IPS DF 19.7 (cell line): ENCODE measurements at regions not wholly inside any gene's neighbourhood (a gene's known extent, or its start where the extent isn't known, plus 50 kb on each side); places are given as distances from the start of the nearest gene placed in this dataset.
"Not testable (repeated sequence)": the region's sequence is repeated elsewhere in the genome, so short reads cannot be mapped to it uniquely, and the experiment has no call there.

Experiments used
- DNase-seq: peaks from one replicate; pipeline ENCODE4 v3.0.0-alpha.2; 2013; ENCODE audit warnings: low read depth, low spot score

DNA sequence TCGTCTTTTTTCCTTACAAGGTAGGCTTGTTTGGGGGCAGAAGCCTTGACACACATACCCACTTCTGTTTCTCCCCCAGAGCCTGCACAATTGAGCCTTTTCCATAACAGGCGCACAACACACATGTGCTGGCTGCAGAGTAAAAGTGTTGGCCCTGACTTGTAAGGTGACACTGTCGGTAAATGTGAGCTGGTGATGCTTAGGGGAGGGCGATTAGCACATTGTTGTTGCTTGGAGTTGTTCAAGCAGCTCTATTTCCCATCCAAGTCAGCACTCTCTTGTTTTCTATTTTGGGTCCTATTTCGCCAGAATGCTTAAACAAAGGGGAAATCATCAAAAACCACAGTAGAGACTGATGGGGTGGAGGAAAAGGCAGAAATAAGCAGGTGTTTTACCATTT, 51.9 kb upstream of the PTPRJ start:
- DNase-seq: no peak

DNA sequence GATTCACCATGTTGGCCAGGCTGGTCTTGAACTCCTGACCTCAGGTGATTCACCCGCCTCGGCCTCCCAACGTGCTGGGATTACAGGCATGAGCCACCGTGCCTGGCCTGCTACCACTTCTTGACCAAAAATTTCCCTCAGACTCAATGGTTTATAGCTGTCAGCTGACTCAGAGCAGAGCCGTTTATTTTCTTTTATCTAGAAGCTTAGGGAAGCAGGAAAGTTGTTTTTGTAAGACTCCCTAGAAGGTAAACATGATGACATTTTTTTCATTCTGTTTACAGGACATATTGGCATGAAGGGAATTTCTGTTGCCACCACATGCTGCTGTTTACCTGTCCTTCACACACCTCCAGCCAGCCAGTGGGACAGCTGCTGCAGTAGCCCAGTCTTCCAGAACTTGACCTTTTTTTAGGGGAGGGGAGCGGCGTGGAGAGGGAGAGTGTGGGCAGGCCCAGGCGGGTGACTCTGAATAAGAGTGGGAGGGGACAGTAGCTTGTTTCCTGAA, 56.1 kb upstream of the PTPRJ start:
- no peak for DNase-seq

DNA sequence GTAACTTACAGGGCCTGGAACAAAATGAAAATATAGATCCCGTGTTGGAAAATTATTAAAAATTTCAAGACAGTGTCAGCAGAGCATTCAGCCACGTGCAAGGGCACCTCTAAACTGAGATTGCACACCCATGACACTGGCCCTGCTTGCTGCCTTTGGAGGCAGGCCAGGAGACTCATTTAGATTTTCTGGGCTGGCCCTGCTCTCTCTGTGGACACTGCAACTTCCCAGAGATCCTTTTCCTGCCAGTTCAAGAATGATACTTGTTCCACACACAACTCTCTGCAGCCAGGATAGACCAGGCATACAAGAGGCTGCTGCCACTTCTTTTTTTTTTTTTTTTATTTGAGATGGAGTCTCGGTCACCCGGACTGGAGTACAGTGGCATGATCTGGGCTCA, 56.7 kb upstream of the PTPRJ start:
- DNase-seq: no peak

DNA sequence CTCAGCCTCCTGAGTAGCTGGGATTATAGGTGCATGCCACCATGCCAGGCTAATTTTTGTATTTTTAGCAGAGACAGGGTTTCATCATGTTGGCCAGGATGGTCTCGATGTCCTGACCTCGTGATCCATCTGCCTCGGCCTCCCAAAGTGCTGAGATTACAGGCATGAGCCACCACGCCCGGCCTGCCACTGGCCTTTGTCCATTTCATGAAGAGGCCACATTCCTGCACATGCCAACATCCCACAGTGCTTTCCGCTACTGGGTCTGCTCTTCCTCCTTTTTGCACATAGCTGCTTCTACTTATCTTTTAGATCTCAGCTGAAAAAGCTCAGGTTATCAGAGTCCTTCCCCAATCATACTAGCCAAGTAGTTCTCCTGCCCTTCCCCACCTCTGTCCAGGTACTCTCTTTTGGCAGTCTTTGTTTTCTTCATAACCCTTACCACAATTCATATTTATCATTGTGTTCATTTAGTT, 59.2 kb upstream of the PTPRJ start:
- DNase-seq: not testable (repeated sequence)

DNA sequence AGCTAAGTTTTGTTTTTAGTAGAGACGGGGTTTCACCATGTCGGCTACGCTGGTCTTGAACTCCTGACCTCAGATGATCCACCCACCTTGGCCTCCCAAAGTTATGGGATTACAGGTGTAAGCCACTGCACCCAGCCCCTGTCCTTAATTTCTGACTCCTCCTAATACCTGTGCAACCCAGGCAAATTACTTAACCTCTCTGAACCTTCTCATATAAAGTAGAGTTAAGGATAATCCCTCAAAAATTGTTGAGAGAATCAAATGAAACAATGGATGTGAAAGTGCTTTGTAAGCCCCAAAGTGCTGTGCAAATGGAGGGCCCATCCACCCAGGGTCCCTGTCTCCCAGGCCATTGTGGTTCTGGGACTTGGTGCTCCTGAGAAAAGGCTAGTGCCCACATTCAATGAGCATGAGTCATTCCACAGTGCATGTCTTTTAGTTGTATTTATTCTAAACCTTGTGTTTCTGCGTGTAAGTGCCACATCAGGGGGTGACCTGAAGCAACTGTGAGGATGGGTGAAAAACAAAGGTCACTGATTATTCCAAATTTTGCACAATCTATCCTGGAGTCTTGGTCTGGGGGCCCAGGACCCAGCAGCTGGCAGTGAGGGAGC, 61.4 kb upstream of the PTPRJ start:
- no peak for DNase-seq

DNA sequence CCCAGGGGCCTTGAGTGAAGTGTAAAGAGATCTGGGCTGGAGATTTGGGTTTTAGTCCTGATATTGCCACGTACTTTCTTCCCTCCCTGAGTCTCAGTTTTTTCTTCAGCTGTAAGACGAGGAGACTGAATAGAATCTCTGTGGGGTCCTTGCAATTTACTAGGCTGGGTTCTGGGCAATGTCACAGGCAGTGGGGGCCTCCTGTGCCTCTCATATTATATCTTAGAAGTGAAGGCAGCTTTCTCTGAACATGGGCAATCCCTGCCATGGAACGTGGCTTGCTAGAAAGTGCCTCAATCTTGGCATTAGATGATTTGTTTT, 62.0 kb upstream of the PTPRJ start:
- no peak for DNase-seq

DNA sequence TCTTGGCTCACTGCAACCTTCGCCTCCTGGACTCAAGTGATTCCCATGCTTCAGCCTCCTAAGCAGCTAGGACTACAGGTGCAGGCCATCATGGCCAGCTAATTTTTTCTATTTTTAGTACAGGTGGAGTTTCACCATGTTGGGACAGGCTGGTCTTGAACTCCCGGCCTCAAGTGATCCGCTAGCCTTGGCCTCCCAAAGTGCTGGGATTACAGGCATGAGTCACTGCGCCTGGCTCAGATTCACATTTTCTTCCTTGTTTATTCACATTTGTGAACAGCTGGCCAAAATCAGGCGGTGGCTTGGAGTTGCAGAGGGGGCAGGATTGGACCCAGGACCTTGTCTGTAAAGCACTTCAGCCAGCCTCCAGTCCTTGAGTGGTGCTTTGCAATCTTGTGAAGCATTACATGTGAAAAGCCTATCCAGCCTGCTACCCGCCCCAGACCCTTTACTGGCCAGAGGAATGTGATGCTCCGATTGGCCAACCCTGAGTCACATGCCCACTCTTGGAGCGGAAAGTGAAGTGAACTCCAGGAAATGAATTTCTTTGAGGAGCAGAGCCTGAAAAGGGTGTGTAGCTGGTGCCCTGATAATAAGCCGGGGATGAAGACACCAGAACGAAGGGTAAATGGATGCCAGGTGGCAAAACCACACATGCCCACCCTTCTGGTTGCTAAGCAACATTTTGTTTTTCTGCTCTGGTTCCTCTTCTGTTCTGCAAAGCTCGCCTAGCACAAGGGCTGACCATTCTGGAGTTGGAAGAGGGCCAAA, 62.6 kb upstream of the PTPRJ start:
- peak; percentile 57 for DNase-seq

DNA sequence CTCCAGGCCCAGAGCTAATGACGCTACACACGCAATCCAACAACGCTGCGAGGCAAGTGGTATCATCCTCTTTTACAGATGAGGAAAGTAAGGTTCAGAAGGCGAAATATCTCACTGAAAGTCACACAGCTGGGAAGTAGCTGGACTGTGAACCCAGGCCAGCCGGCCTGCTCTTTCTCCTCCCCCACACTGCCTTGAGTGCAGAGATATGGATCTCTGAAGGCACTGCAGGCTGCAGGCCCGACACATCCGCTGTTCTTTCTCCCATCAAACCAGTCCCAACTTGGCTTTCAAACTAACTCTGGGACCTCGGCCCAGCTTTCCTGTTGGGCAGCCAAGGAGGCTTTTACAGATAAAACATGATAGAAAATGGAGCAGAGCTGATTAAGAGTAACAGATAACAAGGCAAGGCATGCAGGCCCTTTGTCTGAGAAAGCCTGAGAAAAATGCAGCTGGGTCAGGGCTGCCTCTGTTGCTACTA, 64.0 kb upstream of the PTPRJ start:
- no peak for DNase-seq

DNA sequence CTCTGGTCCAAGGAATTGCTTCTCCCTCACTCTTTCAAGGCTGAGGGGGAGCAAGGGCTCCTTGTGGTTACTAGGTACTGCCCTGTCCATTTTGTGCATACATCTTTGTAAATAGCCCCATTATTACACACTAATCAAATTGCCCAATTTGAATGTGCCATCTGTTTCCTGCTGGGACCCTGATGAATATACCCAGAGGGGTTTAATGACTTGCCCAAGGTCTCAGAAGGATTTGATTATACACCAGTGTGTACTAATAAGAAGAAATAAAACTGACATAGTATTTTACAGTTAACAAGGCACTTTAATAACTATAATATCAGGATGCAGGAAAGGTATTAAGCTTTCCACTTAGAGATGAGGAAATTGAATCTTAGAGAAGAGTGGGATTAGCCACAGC, 64.6 kb upstream of the PTPRJ start:
- no peak for DNase-seq

DNA sequence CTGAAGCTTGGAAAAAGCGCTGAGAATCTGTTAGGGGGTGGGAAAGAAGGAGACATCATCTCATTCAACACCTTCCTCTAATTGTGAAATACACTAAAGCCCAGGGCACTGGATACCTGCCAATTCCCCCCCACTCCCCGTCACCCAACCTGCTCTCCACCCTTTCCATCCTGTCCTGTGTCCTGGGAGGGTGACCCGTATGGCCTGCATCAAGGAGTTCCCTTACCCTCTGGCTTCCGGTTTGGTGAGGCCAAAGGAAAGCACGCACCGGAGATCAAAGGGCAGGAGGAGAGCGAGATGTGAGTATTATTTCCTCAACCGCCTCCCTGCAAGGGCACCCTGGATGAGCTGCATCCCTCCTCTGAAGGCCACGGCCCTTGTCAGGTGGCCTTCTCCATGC, 65.0 kb upstream of the PTPRJ start:
- DNase-seq: no peak

DNA sequence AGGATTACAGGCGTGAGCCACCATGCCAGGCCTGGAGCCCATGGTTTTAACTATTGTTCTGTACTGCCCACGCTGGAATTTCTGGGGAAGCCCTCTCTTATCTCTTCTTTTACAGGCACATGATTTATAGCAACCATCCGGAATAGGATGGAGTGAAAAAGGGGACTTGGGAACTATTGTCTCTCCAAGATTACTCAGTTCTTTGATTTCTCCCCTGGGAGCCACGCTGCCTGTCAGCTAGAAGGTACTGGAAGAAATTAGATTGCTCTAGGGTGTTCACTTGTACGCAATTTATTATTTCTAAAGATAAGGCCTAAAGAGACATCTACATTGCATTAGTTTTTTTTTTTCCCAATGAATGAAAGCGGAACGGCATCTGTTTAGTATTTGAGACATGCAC, 65.6 kb upstream of the PTPRJ start:
- DNase-seq: no peak

DNA sequence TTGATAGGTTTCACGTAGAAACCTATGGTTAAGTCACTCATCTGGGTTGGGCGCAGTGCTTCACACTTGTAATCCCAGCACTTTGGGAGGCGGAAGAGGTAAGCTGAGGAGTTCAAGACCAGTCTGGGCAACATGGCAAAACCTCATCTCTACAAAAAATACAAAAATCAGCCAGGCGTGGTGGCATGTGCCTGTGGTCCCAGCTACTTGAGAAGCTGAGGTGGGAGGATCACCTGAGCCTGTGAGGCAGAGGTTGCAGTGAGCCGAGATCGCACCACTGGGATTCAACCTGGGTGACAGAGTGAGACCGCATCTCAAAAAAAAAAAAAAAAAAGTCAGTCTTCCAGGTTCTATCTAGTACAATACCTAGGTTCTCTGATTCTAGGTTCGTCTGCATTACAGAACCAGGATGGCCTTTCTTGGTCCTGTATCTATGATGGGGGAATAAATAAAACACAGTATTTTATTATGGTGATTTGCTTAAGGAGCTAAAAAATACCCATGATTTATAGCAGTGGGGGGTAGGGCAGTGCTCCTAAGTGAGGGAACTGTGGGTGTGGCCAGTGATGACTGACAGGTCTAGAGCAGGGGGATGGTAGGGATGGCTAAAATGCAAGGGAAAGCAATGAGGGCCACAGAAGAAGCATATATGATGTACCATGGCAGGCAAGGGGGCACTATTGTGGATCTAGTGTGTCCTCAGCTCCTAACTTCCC, 65.5 kb upstream of the NUP160 start:
- DNase-seq: no peak

DNA sequence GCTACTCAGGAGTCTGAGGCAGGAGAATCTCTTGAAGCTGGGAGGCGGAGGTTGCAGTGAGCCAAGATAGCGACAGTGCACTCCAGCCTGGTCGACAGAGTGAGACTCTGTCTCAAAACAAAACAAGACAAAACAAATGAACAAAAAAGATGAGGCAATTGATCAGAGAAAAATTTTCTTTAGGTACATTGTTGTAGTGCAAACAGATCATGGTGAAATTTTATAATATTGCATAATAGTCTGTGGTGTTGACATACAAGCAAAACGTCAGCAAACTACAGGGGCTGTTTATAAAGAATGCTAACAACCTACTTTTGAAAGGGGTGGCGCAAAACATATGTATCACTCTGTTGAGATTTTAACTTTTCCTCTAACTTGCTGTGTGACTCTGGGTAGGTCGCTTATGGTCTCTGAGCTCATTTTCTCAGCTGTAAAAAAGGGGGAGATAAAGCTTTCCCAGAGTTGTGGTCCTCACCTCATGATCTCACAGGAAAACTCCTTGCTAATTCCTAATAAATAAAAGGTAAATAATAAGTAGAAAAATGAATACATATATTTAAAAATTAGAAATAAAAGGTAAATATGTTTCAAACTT, 64.8 kb upstream of the NUP160 start:
- DNase-seq: no peak

DNA sequence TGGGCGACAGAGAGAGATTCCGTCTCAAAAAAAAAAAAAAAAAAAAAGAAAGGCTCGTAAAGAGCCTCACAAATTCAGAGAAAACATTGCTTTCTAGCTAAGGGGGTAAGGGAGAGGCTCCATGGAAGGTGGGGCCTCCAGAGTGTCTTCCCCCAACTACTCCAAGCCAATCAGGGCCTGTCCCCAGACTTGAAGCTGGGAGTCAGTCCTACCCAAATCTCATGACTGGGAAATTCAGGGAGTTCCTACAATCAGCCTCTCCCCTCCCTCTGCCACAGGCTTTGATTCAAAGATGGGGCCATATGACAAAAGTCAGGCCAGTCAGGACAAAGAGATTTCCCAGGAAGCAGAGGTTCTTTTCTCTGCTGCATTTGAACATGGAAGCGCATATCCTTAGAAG, 63.0 kb upstream of the NUP160 start:
- DNase-seq: no peak

DNA sequence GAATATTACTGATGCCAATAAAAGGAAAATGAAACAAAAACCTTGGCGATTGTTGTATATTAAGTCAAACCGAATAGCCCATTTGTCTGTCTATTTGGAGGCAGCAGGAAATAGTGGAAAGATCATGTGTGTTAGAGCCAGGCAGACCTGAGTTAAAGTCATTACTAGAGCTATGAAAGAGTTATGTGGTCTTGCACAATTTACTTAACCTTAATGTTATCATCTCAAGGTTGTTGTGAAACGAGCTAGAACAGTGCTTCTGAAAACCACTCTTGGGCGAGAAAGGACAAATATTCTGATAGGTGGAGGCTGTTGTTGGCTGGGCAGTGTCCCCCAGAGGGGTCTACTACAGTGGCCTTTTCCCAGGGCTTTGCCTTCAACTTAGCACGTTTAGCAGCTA, 60.0 kb upstream of the NUP160 start:
- no peak for DNase-seq

DNA sequence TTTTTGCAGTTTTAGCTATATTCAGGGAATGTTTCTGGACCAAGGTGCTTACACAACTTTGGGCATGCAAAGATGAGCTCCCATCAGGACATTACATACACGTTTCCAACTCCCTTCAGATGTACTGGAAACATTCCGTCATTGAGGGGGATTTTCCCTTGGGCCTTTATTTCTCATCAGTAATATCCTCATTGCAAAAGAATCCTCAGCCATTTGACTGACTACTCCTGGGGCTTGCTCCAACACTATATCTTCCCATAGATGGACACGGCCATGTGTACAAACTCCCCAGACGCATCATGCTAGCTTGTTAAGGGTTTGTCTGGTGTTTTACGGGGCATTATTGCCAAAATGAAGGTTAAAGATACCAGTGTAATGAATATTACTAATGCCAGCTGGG, 59.3 kb upstream of the NUP160 start:
- DNase-seq: no peak

DNA sequence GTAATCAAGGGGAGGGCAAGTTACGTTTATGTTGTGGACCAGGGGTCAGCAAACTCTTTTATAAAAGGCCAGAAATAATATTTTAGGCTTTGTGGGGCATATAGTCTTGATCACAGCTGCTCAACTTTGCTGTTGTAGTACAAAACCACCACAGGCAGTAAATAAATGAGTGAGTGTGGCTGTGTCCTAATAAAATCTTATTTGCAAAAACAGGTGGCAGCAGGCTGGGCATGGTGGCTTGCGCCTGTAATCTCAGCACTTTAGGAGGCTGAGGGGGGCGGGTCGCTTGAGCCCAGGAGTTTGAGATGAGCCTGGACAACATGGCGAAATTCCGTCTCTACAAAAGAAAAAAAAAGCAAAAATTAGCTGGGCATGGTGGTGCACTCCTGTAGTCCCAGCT, 57.9 kb upstream of the NUP160 start:
- DNase-seq: no peak

DNA sequence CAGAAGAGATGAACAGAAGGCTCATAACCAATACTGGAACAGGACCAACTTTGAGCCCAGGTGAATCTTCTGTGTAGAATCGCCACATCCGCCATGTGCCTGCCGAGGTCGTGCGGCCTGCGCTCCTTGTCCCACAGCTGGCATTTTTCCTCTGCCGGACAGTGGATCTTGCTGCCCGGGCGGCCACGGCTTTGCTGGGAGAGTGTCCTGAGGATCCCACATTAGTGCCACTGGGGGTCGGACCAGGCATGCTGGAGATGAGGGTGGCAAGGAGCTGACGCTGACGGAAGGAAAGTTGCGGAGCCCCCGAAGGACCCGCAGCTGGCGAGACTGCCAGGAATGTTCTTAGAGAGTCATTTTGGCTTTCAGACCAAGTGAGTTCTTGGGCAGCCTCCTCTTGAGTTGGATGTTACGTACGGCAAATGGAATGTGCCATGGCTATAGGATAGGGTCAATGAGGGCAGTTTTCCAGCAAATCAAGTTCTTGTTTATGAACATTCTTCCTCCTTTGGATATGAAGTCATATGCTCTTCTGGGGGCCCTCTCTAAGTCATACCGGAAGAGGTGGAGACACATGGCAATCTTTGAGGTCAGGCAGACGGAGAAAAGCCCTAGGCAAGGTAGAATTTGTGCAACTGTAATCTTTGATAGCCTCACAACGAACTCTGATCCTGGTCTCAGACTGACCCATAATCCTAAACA, 57.4 kb upstream of the NUP160 start:
- no peak for DNase-seq

DNA sequence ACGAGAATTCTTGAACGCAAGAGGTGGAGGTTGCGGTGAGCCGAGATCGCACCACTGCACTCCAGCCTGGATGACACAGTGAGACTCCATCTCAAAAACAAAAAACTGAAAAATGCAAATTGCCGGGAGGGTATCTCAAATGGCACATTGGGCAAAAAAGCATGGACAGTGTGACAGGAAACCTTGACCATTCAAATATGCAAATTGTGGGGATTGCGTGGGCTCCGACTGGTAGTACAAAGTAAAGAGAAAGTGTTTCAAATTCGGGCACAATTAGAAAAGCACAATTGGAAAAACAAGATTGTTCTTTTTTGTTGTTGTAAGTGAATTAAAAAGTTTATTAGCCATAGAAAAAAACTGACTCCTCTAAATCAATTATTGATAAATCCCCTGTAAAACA, 56.7 kb upstream of the NUP160 start:
- no peak for DNase-seq

DNA sequence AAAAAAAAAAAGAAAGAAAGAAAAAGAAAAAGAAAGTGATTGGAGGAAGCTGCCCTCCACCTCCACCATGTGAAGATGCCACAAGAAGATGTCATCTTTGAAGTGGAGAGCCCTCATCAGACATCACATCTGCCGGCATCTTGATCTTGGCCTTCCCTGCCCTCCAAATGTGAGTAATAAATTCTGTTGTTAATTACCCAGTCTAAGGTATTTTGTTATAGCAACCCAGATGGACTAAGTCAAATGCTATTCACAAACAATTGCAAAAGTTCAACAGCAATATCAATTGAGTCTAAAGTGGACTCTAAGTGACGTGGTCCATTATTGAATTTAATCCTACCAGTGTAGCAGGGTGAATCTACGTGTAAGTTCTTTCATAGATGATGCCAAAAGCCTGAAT, 55.9 kb upstream of the NUP160 start:
- no peak for DNase-seq

DNA sequence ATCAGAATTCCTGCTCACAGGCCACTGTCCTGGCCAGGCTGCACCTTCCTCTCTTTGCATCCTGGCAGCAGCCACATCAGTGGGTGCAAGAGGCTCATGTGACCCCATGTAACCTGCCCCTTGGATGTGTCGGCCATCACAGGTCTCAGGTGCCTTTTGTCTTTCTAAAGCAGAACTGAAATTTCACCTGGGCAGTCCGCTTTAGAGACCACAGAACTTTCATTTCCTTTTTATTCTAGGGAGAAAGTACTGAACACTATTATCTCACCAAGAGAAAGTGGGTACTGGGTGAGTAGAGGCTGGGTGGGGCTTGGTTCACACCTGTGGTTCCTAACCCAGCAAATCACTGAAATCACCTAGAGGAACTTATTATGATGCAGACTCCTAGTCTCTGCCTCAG, 51.7 kb upstream of the NUP160 start:
- DNase-seq: no peak
